ENCODE measurements at regions not wholly inside any gene's neighbourhood (a gene's known extent, or its start where the extent isn't known, plus 50 kb on each side); places are given as distances from the start of the nearest gene placed in this dataset.

DNA sequence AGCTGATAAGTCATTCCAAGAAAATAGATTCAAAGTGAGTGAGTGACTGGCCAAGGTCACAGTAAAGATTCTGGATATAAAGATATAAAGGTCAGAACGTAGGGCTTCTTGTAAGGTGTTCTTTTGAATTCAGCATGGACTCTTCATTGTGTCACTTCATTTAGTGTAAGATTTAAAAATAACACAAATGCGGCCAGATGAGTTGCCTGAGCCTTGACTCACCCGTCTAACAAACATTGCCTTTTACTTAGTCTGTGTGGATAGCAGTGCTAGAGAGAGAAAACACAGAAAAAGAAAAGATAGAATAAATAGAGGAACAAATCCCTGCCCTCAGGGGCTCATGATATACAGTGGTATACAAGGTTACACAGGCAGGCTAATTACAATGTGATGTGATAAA lies 223.4 kb downstream of the PLPP3 start:
- DNase-seq (ENCODE audit: low read depth in 2 of 2) = no peak

DNA sequence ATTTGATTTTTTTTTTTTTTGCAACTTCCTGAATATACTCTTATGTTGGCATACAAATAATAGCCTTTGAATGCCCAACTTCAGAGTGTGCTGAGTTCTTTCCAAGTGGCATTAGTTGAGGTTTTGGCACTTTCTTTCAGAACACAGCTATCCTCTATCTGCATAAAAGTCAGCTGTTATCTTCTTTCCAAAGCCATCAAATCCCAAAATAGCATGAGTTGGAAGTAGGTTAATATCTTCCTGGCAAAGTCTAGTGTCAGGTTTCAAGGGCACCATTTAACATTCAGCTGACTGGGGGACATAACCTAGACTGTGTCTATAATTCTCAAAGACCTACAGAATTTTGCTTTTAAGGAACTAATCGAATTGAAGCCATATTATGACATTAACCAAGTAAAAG lies 223.9 kb downstream of the PLPP3 start:
- no peak for DNase-seq (ENCODE audit: low read depth in 2 of 2)

DNA sequence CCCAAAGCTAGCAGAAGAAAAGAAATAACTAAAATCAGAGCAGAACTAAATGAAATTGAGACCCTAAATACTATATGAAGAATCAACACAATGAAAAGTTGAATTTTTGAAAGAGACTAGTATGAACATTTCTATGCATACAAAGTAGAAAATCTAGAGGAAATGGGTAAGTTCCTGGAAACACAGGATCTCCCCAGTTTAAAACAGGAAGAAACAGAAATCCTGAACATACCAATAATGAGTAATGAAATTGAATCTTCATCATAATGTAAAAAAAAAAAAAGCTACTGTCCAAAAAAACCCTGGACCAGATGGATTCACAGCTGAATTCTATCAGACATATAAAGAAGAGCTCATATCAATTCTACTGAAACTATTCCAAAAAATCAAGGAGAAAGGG lies 233.5 kb downstream of the PLPP3 start:
- no peak for DNase-seq (ENCODE audit: low read depth in 2 of 2)

DNA sequence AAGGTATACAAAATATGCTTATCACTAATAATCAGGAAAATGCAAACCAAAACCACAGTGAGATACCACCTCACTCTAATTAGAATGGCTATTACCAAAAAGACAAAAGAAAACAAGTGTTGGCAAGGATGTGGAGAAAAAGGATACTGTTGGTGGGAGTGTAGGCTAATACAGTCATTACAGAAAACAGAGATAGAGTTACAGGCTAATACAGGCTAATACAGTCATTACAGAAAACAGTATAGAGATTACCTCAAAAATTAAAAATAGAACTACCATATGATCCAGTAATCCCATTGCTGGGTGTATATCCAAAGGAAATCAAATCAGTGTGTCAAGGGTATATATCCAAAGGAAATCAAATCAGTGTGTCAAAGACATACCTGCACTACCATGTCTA lies 238.4 kb downstream of the PLPP3 start:
- DNase-seq (ENCODE audit: low read depth in 2 of 2) = no peak

DNA sequence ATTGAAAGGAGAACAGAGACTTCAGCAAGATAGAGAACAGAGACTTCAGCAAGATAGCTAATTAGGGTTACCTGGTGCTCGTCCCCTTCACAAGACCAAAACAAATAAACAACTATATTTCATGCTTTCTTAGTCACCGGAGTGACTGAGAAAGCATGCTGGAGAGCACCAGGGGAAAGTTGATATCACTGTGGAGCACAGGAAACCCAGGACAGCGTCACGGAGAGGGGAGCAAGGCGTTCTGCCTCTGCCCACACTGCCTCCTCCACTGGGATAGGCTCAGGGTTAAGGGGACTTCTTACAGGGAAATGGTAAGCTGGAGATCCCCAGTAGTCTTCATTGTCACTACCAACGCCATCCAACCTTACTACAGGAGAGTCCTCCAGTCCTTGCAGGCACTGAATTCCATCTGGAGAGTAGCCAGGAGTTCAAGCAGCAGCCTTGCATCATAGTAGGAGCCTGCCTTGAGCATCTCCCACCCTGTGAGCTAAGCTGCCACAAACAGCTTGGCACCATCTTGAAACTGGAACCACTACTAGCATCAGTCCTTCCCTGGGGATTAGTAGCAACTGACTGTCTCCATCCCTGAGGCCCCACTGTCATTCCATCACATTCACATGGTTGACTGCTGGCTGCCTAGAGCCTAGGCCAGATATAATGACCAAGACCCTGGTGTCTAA lies 239.4 kb downstream of the PLPP3 start:
- DNase-seq (ENCODE audit: low read depth in 2 of 2) = no peak

DNA sequence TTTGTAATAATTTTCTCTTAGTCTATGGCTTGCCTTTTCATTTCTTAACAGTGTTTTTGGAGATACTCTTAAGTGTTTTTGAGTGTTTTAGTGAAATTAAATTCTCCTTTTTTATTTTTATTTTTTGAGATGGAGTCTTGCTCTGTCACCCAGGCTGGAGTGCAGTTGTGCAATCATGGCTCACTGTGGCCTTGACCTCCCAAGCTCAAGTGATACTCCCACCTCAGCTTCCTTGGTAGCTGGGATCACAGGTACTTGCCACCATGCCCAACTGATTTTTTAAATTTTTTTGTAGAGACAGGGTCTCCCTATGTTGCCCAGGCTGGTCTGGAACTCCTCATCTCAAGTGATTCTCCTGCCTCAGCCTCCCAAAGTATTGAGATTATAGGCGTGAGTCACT lies 240.3 kb downstream of the PLPP3 start:
- DNase-seq (ENCODE audit: low read depth in 2 of 2) = no peak

DNA sequence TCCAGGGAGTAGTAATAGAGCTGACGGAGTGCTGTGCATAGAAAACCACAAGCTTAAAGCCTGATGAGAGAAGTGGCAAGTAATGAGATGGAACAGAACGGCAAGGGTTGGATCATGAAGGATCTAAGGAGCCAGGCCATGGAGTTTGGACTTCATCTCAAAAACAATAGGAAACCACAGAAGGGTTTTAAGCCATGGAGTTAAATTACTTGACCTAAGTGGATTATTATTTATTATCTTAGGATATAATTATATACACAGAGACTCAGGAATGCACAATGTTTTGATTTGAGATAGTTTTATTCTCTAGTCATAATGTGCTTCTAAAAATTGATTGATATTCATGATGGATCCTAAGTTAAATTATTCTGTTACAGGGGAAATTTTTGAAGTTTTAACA lies 242.4 kb downstream of the PLPP3 start:
- DNase-seq (ENCODE audit: low read depth in 2 of 2) = no peak

DNA sequence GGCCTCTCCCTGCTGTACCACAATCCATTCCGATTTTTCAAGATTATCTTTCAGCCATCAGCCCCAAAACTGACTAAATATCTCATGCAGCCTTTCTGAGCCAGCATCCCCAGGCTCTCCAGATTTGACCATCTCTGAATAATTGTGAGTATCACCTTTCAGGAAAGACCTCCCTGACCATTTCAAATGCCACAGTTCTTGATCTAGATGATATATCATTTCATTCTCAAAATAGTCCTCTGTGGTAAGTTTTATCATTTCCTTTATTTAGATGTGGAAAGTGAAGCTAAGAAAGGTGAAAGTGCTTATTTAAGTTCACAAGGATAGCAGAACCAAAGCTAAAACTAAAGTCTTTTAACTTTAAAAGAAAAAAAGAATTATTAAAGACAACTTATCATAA lies 244.0 kb downstream of the PLPP3 start:
- DNase-seq (ENCODE audit: low read depth in 2 of 2) = no peak

DNA sequence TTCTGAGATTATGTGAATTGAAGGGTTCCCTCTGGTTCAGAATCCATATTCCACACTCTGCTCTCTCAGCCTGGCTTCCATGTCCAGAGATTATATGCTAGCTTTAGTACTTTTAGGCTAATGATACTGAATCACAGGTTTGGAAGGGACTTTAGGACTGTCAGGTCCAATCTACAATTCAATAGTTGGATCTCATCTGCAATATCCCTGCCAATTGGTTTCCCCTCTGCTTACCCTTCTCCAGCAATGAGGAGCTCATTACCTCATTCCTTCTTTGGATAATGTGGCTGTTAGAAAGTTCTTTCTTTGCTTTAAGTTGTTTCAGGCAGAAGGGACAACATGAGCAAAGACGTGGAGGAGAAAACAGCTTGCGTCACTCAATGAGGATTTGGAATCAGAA lies 245.3 kb downstream of the PLPP3 start:
- no peak for DNase-seq (ENCODE audit: low read depth in 2 of 2)

DNA sequence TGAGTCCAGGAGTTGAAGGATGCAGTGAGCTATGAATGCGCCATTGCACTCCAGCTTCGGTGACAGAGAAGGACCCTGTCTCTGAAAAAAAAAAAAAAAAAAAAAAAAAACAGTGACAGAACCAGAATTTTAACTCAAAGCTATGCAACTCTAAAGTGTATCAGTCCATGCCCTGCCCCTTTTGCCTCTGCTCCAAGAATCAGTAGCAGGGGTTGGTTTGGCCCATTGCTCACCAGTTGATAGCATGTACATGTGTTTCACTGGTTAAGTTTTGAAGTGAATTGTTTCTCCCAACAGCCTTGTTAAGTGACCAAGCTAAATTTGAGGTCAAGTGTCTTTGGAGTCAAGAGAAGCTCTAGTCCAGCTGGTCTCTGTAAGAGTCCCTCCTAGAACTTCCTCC lies 245.9 kb downstream of the PLPP3 start:
- no peak for DNase-seq (ENCODE audit: low read depth in 2 of 2)

DNA sequence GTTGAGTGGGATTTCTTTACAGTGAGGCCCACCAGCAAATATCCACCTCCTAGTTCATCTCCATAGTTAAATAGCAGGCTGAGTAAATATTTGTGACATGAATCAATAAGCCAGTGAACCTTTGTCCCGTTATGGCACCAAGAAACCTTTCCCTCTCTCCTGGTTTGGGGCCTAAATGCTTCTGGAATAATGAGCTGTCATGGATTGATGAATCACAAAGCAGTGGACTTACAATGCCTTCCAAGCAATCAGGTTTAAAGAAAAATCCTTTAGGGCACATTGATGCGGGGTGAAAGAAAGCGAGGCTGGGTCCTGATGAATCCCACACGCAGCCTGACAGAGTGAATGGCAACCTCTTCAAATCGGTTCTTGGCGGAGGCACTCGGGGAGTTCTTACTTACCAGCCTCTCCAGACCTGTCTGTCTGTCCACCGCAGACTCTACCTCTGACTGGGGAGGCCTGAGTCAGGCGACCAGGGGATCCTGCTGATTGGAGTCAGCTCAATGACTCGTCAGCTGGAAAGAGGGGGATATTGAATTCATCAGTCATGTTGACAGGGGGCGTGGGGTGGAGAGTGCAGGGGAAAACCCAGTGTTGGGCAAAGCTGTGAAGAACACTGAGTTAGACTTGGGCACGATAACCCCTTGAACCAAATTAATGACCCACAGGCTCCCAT lies 247.3 kb downstream of the PLPP3 start:
- no peak for DNase-seq (ENCODE audit: low read depth in 2 of 2)

DNA sequence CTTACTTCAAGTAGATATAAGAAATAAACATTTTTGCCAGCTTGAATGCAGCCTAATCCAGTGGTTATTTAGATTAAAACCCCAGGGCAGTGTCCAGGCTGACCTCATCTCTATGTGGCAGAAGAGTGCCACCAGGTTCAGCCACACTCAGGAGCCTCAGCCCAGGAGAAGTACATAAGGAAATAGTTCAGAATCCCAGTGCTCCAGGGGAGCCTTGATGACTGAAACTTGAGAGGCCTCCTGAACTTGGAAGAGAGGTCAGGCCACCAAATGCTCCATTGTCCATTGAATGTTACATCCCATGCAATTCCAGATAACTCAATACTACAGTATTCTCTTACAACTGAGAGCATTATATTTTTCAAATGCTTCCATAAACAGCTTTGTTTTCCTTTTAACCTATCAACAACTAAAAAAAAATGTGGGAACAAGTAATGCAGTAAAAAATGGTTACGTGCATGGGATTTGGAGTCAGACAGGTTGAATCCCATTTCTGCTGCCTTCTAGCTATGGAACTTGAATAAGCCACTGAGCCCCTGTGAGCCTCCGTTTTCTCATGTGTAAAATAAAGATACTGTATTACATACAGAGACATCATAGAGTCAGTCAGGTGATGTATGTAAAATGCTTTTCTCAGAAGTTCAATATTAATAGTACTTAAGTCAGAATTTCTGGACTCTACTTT lies 248.0 kb downstream of the PLPP3 start:
- no peak for DNase-seq (ENCODE audit: low read depth in 2 of 2)

DNA sequence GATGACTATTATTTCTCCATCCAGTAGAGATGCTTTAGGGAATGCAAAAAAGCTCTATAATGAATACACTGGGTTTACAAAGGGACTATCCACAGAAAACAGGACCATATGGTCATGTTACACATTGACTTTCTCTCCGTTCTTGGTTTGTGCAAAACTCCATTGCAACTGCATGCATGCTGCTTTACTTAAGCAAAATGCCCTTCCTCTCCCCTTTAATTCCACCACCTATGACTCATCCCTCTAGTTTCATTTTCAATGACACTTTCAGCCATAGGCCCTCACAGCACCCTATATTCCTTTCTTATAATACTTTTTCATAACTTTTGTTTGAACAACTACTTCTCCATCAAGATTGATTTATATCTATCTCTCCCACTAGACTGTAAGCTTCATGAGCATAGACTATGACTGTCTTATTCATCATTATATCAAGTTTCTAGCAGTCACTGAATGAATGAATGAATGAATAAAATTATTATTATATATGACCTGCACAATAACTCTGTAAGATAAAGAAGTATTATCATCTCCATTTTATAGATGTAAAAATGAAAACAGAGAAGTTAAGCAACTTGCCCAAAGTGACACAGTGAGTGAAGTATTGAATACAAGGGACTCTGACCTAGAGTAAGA lies 248.9 kb downstream of the PLPP3 start:
- no peak for DNase-seq (ENCODE audit: low read depth in 2 of 2)

DNA sequence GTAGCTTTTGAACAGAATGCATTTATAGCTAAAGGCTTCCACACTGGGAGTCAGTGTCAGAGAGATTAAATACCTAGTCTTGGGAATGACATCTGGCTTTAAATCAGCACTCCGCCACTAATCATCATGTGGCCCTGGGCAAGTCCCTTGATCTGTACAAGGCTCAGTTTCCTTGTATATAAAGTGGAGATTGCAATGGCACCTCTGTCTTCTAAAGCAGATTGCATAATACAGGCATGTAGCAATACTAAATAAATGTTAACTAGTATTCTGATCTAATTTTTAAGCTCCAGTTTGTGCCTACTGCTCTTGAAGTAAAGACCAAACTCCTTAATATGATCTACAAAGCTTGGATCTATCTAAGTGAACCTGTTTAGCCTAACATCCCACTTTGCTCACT lies 249.4 kb downstream of the PLPP3 start:
- no peak for DNase-seq (ENCODE audit: low read depth in 2 of 2)

DNA sequence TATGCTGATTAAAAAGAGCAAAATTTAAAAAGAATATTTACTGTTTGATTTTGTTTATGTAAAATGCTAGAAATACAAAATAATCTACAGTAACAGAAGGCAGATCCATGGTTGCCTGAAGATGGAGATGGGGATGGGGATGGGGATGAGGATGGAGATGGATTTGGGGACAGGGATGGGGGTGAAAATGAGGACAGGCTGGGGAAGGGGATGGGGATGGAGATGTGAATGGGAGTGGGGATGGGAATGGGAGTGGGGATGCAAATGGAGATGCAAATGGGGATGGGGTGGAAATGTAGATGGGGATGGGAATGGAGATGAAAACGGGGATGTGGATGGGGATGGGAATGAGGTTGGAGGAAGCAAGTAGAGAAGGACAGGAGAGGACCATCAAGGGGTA lies 252.2 kb downstream of the PLPP3 start:
- no peak for DNase-seq (ENCODE audit: low read depth in 2 of 2)

DNA sequence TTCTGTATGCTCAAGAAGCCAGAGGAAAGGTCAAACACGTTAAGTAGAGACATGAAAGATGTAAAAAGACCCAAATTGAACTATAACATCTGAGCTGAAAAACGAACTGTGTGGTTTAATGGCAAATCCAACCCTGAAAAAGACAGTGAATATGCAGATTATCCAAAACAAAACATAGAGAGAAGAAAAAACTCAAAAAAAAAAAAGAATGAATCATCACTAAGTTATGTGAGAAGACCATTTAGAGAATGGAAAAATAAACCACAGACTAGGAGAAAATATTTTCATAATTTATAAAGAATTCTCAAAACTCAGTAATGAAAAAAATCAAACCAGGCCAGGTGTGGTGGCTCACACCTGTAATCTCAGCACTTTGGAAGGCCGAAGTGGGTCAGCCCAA lies 253.3 kb downstream of the PLPP3 start:
- no peak for DNase-seq (ENCODE audit: low read depth in 2 of 2)

DNA sequence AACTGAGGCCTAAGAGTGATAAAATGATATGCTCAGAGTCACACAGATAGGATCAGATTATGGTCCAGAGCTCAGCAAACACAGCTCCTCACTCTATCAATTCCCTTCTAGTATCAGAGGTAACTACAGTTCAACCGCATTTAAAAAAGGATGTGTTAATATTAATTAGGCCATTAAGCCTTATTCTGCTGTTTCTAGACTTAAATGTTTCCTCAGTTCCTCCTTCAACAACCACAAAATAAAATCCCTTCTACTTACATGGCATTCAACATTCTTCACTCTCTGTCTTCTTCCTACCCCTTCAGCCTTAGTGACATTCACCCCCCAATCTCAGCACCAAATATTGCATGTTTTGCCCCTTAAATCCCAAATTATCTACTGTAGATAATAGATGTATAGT lies 254.9 kb downstream of the PLPP3 start:
- no peak for DNase-seq (ENCODE audit: low read depth in 2 of 2)

DNA sequence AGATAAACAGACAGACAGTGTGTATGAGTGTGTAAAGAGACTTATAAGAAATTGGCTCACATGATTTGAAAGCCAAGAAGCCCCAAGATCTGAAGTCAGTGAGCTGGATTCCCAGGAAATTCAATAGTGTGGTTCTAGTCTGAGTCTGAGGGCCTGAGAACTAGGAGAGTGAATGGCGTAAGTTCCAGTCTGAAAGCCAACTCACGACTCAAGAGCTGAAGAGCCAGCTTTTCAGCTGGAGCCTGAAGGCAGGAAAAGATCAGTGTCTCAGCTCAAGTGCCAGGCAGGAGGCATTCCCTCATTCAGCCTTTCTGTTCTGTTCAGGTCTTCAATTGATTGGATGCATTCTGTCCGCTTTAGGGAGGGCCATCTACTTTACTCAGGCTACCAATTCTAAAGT lies 257.2 kb downstream of the PLPP3 start:
- DNase-seq (ENCODE audit: low read depth in 2 of 2) = no peak

DNA sequence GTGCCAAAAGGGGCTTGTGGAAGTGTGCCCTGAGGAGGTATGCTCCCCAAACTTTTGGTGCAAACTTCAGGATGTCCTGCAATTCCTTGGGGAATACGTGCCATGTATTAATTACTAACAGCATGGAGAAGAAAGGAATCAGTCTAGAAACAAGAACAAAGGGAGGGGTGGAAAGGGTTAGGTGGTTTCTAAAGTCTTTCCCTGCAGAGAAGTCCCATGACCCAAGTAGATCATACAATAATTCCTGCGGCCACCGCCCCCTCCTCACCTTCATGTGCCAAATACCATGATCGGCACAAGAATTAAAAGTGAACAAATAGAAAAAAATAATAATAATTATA lies 258.2 kb downstream of the PLPP3 start:
- no peak for DNase-seq (ENCODE audit: low read depth in 2 of 2)

DNA sequence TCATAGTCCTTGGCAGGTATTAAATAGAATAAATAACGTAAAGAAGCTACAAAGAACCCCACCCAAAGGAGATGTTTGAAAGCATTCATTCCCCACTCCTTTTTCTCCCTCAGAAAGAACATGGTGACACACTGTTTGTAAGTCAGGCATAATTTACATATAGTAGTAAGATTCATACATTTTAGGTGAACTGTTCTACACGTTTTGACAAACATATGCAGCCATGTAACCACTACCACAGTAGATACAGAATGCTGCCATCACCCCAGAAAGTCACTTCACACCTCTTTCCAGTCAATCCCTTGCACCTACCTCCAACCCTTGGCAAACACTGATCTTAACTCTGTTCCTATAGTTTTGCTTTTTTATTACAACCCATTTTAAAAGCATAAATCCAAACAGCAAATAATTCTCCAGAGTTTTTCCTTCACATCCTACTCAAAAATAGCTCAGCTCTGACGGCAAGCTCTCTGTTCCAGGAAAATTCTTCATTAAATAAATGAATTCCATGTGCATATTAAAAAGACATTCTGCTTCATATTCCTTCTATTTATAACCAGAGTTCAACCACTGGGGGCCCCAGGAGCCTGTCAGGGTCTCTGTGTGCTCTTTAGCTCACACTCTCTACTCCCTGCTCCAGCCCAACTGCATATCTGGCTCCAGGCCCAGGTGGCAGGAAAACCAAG lies 258.8 kb downstream of the PLPP3 start:
- DNase-seq (ENCODE audit: low read depth in 2 of 2) = no peak

DNA sequence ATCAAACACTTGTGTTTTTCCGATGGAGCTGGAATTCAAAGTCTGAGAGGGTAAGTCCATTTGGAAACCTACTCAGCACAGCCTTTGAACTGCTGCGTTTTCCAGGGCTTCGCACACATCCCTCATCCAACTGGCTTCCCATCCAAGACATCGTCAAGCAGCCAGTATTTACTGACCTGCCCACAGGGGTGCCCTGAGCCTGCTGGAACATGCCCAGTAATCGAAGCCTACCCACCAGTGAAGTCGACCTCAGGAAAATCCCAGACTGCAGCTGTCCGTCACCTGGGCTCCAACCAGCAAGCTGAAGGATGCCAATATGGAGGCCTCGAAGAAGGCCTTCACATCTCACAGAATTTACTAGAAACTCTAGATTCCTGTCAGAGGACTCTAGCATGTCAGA lies 261.6 kb downstream of the PLPP3 start:
- DNase-seq (ENCODE audit: low read depth in 2 of 2) = no peak

DNA sequence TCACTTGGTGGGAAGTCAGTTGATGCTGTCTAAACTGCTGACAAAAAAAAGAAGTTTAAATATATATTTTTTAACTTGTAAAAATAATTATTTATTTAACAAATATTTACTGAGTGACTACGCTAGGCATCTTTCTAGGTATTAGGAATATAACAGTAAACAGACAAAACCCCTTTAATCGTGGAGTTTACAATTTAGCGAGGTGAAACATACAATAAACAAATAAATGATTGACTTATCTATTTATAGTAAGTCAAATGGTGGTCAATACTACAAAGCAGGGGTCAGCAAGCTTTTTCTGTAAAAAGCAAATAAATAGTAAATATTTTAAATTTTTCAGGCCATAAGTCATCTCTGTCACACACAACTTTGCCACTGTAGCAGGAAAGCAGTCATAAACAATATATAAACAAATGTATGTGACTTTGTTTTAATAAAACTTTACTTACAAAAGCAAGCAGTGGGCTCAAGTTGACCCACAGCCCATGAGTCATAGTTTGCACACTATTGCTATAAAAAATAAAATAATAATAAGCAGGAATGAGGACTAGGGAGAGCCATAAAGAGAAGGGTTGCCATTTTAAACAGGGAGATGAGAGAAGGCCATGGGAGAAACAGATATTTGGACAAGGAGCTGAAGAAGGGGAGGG lies 263.9 kb downstream of the PLPP3 start:
- no peak for DNase-seq (ENCODE audit: low read depth in 2 of 2)
